Brain microvascular endothelial cell (primary cell): ENCODE measurements at regions not wholly inside any gene's neighbourhood (a gene's known extent, or its start where the extent isn't known, plus 50 kb on each side); places are given as distances from the start of the nearest gene placed in this dataset.

Source experiments
- DNase-seq: peaks from one replicate; pipeline ENCODE4 v3.0.0-alpha.2; 2020
- H3K27ac ChIP-seq: fragments of 250-450 bp; sonication (Bioruptor Pico); 2 replicates; pipeline ENCODE4 v1.5.1; 2020; ENCODE audit warnings: mild to moderate bottlenecking, moderate library complexity
- H3K27me3 ChIP-seq: fragments of 250-450 bp; sonication (Bioruptor Pico); replicated peaks from 2 replicates; pipeline ENCODE4 v1.5.1; 2020; ENCODE audit warnings: mild to moderate bottlenecking
- H3K36me3 ChIP-seq: fragments of 250-450 bp; sonication (Bioruptor Pico); replicated peaks from 2 replicates; pipeline ENCODE4 v1.5.1; 2020; ENCODE audit warnings: mild to moderate bottlenecking
- H3K4me3 ChIP-seq: 2 replicates; pipeline ENCODE4 v1.5.1; 2011; ENCODE audit warnings: low read depth, mild to moderate bottlenecking, control low read depth, low read length, moderate library complexity
- CTCF ChIP-seq: IDR thresholded peaks from 2 replicates; pipeline ENCODE4 v1.5.1; 2011; ENCODE audit warnings: low read depth, mild to moderate bottlenecking, moderate library complexity, low read length, control low read depth, inconsistent platforms; ENCODE audit errors: missing control alignments
- in situ Hi-C: cut with HindIII; loops from 2 replicates; pipeline ENCODE4 v1.10.0; 2017; ENCODE audit warnings: low sequenced_read_pairs, low pct_ligation_motif_present

- Histone ChIP-seq H3K36me3 (no peaks in the 10 kb centered on the region), H3K4me3 (no peak overlapping the region), H3K27ac (no peak overlapping the region), H3K27me3 (no peaks in the 10 kb centered on the region)
- in situ Hi-C loops, result no loop called here
- DNase-seq, result no peak
- no peak for TF ChIP-seq CTCF
Observed at GRCh38 chr7:24407965-24408364, 124.0 kb downstream of the NPY start.

- no peaks in the 10 kb centered on the region for H3K36me3 ChIP-seq
- no peak for TF ChIP-seq CTCF
- H3K27me3 ChIP-seq, result no peaks in the 10 kb centered on the region
- no peak overlapping the region for H3K4me3 ChIP-seq
- H3K27ac ChIP-seq, result no peak overlapping the region
- no peak for DNase-seq
- in situ Hi-C loops, result no loop called here
Observed at GRCh38 chr7:24408798-24409430, 124.9 kb downstream of the NPY start.

DNA sequence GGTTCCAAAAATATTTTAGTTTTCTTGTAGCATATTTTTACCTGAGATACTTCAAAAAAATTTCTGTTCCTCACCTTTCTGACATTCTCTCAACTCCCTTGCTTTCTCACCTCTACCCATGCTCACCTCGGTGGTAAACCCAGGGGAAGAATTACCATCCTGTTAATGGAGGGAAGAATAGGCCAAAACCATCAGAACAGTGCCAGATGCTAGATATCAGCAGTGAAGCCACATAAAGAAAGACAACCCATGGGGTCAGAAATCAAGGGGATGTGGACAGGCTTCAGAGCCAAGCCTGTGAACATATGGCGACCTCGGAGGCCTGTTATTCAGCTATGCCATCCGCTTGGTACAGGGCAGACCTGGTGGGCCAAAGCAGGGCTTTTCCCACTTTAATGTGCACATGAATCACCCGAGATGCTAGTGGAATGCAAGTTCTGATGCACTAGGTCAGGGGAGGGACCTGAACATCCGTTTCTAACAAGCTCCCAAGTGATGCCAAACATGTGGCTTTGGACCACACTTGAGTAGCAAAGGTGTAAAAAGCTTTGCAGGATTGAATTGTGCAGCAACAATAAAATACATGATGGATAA lies 125.5 kb downstream of the NPY start:
- Histone ChIP-seq H3K4me3 (no peak overlapping the region), H3K36me3 (no peaks in the 10 kb centered on the region), H3K27me3 (no peaks in the 10 kb centered on the region), H3K27ac (no peak overlapping the region)
- DNase-seq, result no peak
- TF ChIP-seq CTCF, result no peak
- in situ Hi-C loops, result no loop called here

DNA sequence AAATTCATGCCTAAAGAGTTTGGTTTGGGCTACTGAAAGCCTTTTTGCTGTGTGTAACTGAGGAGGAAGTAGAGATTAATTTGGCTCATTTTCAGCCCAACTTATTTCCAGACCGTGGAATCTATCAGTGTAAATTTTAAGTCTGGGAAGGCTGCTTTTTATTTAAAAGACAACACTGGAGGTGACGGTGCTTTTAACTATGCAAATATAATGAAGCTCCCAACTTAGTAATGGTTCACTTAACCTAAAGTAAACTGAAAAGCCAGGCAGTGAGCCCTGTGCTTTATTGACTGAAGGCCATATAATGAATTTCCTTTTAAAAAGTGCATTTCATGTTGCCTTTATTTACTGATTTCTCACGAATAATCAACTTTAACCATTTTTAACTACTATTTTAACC lies 127.2 kb downstream of the NPY start:
- Histone ChIP-seq H3K4me3 (no peak overlapping the region), H3K27me3 (no peaks in the 10 kb centered on the region), H3K36me3 (no peaks in the 10 kb centered on the region), H3K27ac (no peak overlapping the region)
- DNase-seq, result no peak
- in situ Hi-C loops, result no loop called here
- TF ChIP-seq CTCF, result no peak

DNA sequence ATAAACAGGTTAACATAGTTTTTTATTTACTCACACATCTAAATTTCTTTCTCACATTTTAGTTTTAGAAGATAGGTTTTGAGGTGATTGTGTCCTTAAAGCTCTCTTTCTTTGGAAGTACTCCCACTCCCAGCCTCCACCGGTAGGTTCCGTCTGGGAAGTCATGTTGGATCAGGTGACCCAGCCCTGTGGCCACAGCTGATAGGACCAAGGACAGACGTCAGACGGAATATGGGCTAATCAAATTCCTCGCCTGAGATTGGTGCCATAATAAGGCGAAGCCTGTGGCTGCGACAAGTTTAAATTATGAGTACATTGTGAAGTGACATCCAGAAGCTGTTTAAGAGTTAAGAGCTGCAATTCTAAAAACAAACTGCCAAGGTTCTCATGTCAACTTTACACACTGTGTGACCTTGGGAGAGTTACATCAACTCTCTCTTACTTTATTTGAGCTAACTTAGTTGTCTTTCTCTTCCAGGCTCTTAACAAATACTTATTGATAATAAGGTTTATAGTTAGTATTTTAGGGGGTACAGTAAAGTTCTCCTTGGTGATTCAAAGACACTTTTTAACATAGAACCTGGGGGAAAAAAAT lies 133.6 kb downstream of the NPY start:
- no peak for TF ChIP-seq CTCF
- DNase-seq, result no peak
- no peaks in the 10 kb centered on the region for H3K36me3 ChIP-seq
- in situ Hi-C loops, result no loop called here
- H3K27me3 ChIP-seq, result no peaks in the 10 kb centered on the region
- no peak overlapping the region for H3K4me3 ChIP-seq
- H3K27ac ChIP-seq, result no peak overlapping the region
